Stimulated activated naive CD8-positive, alpha-beta T cell treated with anti-CD3 and anti-CD28 coated beads, Interleukin-15, amount 100 ng/mL, for 72 hours (primary cell): ENCODE measurements at regions not wholly inside any gene's neighbourhood (a gene's known extent, or its start where the extent isn't known, plus 50 kb on each side); places are given as distances from the start of the nearest gene placed in this dataset.
"Not testable (repeated sequence)": the region's sequence is repeated elsewhere in the genome, so short reads cannot be mapped to it uniquely, and the experiment has no call there.

Experiments
- ATAC-seq: fragments of 150-1000 bp; cut with Tn5 transposase; 2 replicates; pipeline ENCODE4 v1.10.0; 2021; ENCODE audit warnings: mild to moderate bottlenecking, moderate library complexity
- DNase-seq, 2 donors: peaks; one replicate each; pipeline ENCODE4 v3.0.0; 2021 to 2022
- H3K27ac Mint-ChIP-seq, 2 donors: one replicate each; pipeline ENCODE4 v1.8.0; 2022; ENCODE audit warnings: mild to moderate bottlenecking in 2 of 2, mixed read lengths in 2 of 2, moderate library complexity in 2 of 2
- H3K27me3 Mint-ChIP-seq: one replicate; pipeline ENCODE4 v1.8.0; 2022; ENCODE audit warnings: mixed read lengths
- H3K4me1 Mint-ChIP-seq: one replicate; pipeline ENCODE4 v1.8.0; 2022; ENCODE audit warnings: mild to moderate bottlenecking, mixed read lengths
- H3K4me3 Mint-ChIP-seq, 2 donors: one replicate each; pipeline ENCODE4 v1.8.0; 2022; ENCODE audit warnings: mild to moderate bottlenecking in 2 of 2, mixed read lengths in 2 of 2, moderate library complexity in 1 of 2
- H3K9me3 Mint-ChIP-seq, 2 donors: one replicate each; pipeline ENCODE4 v1.8.0; 2022; ENCODE audit warnings: mixed read lengths in 2 of 2

- Mint-ChIP-seq H3K4me3 (no peak overlapping the region), H3K27me3 (no peaks in the 10 kb centered on the region), H3K4me1 (no peaks in the 10 kb centered on the region), H3K27ac (no peak overlapping the region), H3K9me3 (peaks cover 0 to 17% of the 10 kb centered on the region in 2 donors)
- ATAC-seq (no peak), DNase-seq (no peak)
Observed at GRCh38 chr10:64762861-64763260, 1241.7 kb downstream of the REEP3 start.

DNA sequence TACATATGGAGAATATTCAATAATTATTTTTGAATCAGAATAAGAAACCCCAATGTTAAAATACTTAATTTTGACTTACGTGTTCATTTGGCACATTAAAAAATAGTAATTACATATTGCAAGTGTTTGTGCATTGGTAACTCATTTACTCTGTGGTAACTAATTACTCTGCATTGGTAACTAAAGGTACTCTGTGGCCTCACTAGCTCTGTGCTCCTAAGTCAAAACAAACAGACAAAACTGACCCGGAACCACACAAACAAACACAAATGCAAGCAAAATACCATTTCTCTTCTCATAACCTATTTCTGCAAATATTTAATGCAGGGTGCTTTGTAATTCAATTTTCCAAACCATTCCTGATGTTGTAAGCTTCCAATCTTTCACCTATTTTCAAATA lies 1244.3 kb downstream of the REEP3 start:
- DNase-seq (no peak), ATAC-seq (no peak)
- Mint-ChIP-seq H3K4me1 (no peaks in the 10 kb centered on the region), H3K9me3 (peaks cover 0 to 13% of the 10 kb centered on the region in 2 donors), H3K27me3 (no peaks in the 10 kb centered on the region), H3K27ac (no peak overlapping the region), H3K4me3 (no peak overlapping the region)

DNA sequence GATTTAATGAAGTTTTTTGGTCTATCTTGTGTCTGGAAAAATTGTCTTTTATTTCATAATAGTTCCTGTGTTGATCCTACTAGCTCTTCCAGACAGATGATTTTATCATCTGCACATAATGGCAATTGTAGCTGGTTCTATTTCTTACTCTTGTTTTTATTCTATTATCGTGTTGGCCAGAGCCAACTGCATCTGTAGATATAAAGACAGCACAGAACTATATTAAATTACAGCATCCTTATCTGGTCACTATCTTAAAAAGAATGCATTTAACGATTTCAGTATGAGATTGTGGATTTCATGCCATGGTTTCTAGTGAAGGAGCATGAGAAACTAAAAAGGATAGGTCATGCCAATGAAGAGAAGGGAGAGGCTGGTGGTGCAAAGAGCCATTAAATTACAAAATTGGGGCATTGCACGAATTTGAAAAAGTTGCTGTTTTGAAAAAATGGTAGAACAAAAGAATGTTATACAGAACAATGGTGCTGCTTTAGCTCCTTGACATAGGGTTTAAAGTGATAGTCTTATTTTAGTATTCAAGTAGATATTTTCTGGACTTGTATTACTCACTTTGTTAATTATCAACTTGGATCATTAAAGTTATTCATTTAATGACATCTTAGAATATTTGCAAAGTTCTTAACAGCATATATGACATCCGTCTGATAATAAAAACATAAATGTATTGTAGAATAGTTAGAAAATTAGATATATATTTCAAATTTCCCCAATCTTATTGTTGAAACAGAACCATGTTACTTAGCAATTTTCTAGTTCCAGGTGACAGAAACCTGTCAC lies 1250.3 kb downstream of the REEP3 start:
- H3K4me3 Mint-ChIP-seq, result no peak overlapping the region
- no peak overlapping the region for H3K27ac Mint-ChIP-seq
- ATAC-seq, result no peak
- H3K4me1 Mint-ChIP-seq, result no peaks in the 10 kb centered on the region
- no peaks in the 10 kb centered on the region for H3K27me3 Mint-ChIP-seq
- no peak for DNase-seq
- no peaks in the 10 kb centered on the region for H3K9me3 Mint-ChIP-seq

DNA sequence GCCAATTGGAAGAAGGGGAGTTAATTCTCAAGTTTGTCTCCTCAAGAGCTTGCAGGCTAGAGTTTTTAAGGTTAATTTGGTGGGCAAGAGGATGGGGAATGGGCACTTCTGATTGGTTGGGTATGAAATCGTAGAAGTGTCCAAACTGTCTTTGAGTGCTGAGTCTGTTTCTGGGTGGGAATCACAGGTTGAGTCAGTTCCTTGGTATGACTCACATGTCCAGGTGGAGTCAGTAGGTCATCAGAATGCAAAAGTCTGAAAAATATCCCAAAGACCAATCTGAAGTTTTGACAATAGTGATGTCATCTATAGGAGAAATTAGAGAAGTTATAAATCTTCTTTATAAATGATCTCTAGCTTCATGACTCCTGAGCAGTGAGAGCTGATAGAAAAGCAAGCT lies 1252.2 kb downstream of the REEP3 start:
- no peak for ATAC-seq
- no peaks in the 10 kb centered on the region for H3K27me3 Mint-ChIP-seq

GRCh38 chr10:64784451-64784850 lies 1263.2 kb downstream of the REEP3 start:
- not testable (repeated sequence) for H3K4me3 Mint-ChIP-seq, DNase-seq, H3K4me1 Mint-ChIP-seq, ATAC-seq, H3K27ac Mint-ChIP-seq, H3K27me3 Mint-ChIP-seq
- H3K9me3 Mint-ChIP-seq, result peaks cover 0 to 15% of the 10 kb centered on the region in 2 donors

More for the DNA sequence above, 1252.2 kb downstream of the REEP3 start:
- Mint-ChIP-seq H3K4me3 (no peak overlapping the region), H3K4me1 (no peaks in the 10 kb centered on the region), H3K9me3 (no peaks in the 10 kb centered on the region), H3K27ac (no peak overlapping the region)
- no peak for DNase-seq

DNA sequence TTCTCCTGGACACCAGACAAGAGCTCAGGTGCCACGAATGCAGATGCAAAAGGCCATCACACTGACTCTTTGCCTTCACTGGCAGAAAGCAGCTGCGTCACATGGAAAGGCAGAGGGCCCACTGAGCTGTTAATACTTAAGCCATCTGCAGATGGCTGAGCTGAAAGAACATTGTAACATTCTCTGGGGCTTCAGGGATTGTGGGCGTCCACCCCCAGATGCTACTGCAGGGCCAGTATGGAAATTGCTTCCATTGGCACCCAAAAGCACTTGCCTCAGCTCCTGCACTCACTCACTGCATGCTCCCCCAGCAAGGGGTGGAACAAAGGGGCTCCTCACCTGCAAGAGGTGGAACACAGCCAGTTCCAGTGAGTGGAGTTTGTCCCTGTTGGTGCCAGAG lies 1264.6 kb downstream of the REEP3 start:
- Mint-ChIP-seq H3K27me3 (no peaks in the 10 kb centered on the region), H3K27ac (no peak overlapping the region), H3K4me1 (no peaks in the 10 kb centered on the region), H3K9me3 (peaks cover 0 to 15% of the 10 kb centered on the region in 2 donors), H3K4me3 (no peak overlapping the region)
- no peak for ATAC-seq
- DNase-seq, result no peak

DNA sequence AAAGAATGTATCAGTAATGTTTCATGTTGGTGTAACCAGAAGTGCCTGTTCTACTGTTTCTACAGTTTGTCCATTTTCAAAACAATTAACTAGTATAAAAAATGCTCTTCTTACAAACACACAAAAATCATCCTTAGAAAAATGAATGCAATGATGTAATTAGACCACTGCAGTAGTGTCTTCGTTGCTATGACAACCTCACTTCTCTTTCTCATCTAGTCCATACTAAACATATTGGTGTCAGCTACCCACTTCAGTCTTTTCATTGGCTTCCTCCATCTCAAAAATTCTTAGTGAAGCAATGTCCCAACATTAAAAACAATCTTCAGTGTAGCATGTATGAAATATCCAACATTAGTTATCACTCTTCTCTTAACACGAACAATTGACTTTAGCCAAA lies 1265.8 kb downstream of the REEP3 start:
- Mint-ChIP-seq H3K4me1 (no peaks in the 10 kb centered on the region), H3K27me3 (no peaks in the 10 kb centered on the region), H3K9me3 (peaks cover 0 to 15% of the 10 kb centered on the region in 2 donors), H3K27ac (no peak overlapping the region), H3K4me3 (no peak overlapping the region)
- ATAC-seq (no peak), DNase-seq (no peak)

DNA sequence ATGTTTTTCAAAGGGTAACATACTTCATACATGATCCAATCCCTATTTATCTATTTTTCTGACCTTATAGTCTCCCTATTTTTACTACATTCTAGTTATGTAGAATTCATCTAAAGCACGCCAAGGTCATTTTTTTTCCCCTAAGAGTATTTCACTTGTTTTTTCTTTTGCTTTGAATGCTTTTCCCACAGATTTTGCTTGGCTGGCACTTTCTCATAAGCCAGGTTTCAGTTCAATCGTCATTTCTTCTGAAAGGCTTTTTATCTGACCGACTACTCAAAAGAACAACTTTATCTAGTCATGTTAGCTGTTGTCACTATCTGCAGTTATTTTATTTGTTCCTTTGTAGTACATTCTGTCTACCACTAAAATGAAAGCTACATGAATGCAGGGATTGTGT lies 1274.6 kb downstream of the REEP3 start:
- H3K4me1 Mint-ChIP-seq, result no peaks in the 10 kb centered on the region
- H3K27ac Mint-ChIP-seq, result no peak overlapping the region
- ATAC-seq, result no peak
- H3K4me3 Mint-ChIP-seq, result no peak overlapping the region
- no peak for DNase-seq
- H3K27me3 Mint-ChIP-seq, result no peaks in the 10 kb centered on the region
- peaks cover 6 to 10% of the 10 kb centered on the region in 2 donors for H3K9me3 Mint-ChIP-seq

DNA sequence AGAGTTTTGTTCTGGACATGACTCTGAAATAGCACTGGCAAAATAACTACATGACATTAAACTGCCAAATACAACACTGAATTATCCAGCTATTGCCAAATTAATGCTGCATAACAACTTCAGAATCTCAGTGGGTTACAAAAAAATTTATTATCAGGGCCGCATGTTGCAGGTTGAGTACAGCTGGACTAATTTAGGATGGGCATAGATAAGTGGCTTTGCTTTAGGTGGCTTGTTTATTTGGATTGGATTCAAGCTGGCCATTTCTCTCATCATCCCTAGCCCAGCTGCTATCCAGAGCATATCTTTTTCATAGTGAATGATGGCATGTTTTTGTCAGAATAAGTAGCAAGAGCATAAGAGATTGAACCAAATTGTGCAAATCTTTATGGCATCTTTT lies 1277.1 kb downstream of the REEP3 start:
- Mint-ChIP-seq H3K9me3 (peaks cover 11 to 13% of the 10 kb centered on the region in 2 donors), H3K4me3 (no peak overlapping the region), H3K27me3 (no peaks in the 10 kb centered on the region), H3K4me1 (no peaks in the 10 kb centered on the region), H3K27ac (no peak overlapping the region)
- ATAC-seq (no peak), DNase-seq (no peak)

DNA sequence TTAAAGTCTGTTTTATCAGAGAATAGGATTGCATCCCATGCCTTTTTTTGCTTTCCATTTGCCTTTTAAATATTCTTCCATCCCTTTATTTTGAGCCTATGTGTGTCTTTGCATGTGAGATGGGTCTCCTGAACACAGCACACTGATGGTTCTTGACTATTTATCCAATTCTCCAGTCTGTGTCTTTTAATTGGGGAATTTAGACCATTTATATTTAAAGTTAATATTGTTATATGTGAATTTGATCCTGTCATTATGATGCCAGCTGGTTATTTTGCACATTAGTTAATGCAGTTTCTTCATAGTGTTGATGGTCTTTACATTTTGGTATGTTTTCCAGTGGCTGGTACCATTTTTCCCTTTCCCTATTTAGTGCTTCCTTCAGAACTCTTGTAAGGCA lies 1287.0 kb downstream of the REEP3 start:
- H3K4me1 Mint-ChIP-seq, DNase-seq, ATAC-seq, H3K4me3 Mint-ChIP-seq, H3K9me3 Mint-ChIP-seq, H3K27ac Mint-ChIP-seq, H3K27me3 Mint-ChIP-seq: not testable (repeated sequence)

DNA sequence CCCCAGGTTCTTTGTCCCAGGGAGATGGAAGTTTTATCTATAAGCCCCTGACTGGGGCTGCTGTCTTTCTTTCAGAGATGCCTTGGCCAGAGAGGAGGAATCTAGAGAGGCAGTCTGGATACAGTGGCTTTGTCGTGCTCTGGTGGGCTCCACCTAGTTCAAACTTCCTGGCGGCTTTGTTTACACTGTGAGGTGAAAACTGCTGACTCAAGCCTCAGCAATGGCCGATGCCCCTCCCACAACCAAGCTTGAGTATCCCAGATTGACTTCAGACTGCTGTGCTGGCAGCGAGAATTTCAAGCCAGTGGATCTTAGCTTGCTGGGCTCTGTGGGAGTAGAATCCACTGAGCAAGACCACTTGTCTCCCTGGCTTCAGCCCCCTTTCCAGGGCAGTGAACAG lies 1288.8 kb downstream of the REEP3 start:
- DNase-seq, H3K9me3 Mint-ChIP-seq, H3K4me3 Mint-ChIP-seq, H3K4me1 Mint-ChIP-seq, H3K27ac Mint-ChIP-seq, H3K27me3 Mint-ChIP-seq, ATAC-seq: not testable (repeated sequence)

GRCh38 chr10:64813391-64813790 lies 1292.2 kb downstream of the REEP3 start:
- Mint-ChIP-seq H3K4me1 (no peaks in the 10 kb centered on the region), H3K9me3 (peaks cover 4 to 9% of the 10 kb centered on the region in 2 donors), H3K27me3 (no peaks in the 10 kb centered on the region), H3K4me3 (no peak overlapping the region), H3K27ac (no peak overlapping the region)
- DNase-seq (no peak), ATAC-seq (no peak)

- H3K27me3 Mint-ChIP-seq, result no peaks in the 10 kb centered on the region
- H3K4me1 Mint-ChIP-seq, result no peaks in the 10 kb centered on the region
- no peak overlapping the region for H3K27ac Mint-ChIP-seq
- ATAC-seq (no peak), DNase-seq (no peak)
- H3K9me3 Mint-ChIP-seq, result peaks cover 4 to 9% of the 10 kb centered on the region in 2 donors
- no peak overlapping the region for H3K4me3 Mint-ChIP-seq
Observed at GRCh38 chr10:64814201-64814600, 1293.0 kb downstream of the REEP3 start.

DNA sequence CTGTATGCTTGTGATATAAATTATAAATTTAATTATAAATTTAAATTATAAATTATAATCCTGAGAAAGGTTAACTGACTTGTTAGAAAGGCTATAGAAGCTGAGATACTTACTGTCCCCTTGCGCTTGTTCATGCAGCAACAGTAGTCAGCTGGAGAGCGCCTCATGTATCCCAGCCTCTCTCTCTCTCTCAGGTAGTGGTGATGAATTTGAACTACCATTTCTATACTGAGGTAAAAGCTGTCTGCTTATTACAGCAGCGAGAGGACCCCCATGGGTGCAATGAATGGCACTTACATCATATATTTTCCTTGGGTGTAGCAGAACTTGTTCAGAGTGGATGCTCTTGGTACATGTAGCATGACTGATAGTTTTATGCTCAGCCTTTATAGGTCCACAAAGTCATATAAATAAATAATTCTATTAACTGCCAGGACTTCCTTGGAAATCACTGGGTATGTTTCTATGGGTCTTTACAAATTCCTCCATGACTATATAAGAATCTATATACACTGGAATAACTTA lies 1308.7 kb downstream of the REEP3 start:
- no peak overlapping the region for H3K4me3 Mint-ChIP-seq
- ATAC-seq, result no peak
- H3K4me1 Mint-ChIP-seq, result no peaks in the 10 kb centered on the region
- no peak for DNase-seq
- no peak overlapping the region for H3K27ac Mint-ChIP-seq
- no peaks in the 10 kb centered on the region for H3K27me3 Mint-ChIP-seq
- peaks cover 5 to 20% of the 10 kb centered on the region in 2 donors for H3K9me3 Mint-ChIP-seq

- H3K27ac Mint-ChIP-seq, result no peak overlapping the region
- ATAC-seq (no peak), DNase-seq (no peak)
- no peak overlapping the region for H3K4me3 Mint-ChIP-seq
- H3K4me1 Mint-ChIP-seq, result no peaks in the 10 kb centered on the region
- peaks cover 5 to 18% of the 10 kb centered on the region in 2 donors for H3K9me3 Mint-ChIP-seq
- no peaks in the 10 kb centered on the region for H3K27me3 Mint-ChIP-seq
Observed at GRCh38 chr10:64830869-64831268, 1309.7 kb downstream of the REEP3 start.

- no peaks in the 10 kb centered on the region for H3K4me1 Mint-ChIP-seq
- no peak overlapping the region for H3K27ac Mint-ChIP-seq
- DNase-seq, result no peak
- peaks cover 13 to 20% of the 10 kb centered on the region in 2 donors for H3K9me3 Mint-ChIP-seq
- no peak overlapping the region for H3K4me3 Mint-ChIP-seq
- no peak for ATAC-seq
- H3K27me3 Mint-ChIP-seq, result no peaks in the 10 kb centered on the region
Observed at GRCh38 chr10:64840341-64840740, 1319.1 kb downstream of the REEP3 start.

DNA sequence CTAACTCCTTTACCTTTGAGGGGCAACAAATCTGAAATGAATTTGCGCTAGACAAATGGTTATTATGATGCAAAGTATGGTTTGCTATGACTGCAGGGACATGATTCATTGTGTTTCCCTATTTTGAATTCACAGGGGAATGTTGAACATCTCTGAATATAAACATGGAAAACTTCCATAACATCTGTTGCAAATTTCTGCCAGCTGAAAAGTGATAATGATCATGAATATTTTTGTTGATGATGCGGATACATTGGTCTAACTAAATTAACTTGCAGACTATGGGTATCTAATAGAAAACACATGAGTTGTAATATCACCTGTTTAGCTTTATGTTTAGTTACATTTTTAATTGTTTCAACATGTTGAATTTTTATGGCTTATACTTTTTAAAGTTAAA lies 1325.5 kb downstream of the REEP3 start:
- Mint-ChIP-seq H3K27ac (no peak overlapping the region), H3K9me3 (peaks cover 8 to 10% of the 10 kb centered on the region in 2 donors), H3K4me1 (no peaks in the 10 kb centered on the region), H3K27me3 (no peaks in the 10 kb centered on the region), H3K4me3 (no peak overlapping the region)
- ATAC-seq (no peak), DNase-seq (no peak)
